AG20443 (cell line): ENCODE measurements at regions not wholly inside any gene's neighbourhood (a gene's known extent, or its start where the extent isn't known, plus 50 kb on each side); places are given as distances from the start of the nearest gene placed in this dataset.
"Not testable (repeated sequence)": the region's sequence is repeated elsewhere in the genome, so short reads cannot be mapped to it uniquely, and the experiment has no call there.

Experiments
- DNase-seq: peaks from one replicate; pipeline ENCODE4 v3.0.0; 2012; ENCODE audit warnings: low spot score, mixed read lengths

DNA sequence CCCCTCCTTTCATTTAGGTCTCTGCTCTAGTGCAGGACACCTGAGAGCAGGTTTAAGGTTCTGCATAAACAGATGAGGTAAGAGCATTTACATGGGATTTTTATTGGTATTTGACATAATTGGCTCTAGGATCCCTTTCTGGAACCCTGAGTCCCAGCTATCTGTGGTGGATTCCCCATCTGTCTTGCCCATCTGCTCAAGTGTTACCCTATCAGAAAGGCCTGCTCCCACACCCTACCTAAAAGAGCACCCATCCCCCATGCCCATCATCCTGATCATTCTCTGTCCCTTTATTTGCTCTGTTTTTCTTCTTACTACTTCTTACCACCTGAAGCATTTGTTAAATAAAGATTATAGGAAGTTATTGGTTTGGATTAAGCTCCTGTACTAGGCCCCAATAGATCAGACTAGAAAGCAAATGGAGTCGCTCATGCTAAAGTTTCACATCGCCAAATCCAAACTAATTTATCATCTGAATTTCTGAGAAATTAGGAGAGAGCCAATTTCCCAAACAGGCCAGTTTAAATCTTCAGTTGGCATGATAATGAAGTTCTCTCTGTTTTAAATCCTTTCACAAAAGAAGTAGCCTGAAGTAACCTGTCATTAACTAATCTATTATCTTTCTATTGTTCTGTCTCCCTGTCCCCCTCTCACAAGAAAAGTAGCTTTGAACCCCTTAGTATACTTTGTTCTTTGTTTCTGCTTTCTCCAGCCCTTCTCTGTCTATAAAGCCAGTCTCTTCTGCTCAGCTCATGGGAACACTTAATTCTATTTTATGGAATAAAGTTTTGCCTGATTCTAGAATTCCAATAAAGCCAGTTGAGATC is 178.6 kb downstream of the ZNF674 start:
- no peak for DNase-seq

DNA sequence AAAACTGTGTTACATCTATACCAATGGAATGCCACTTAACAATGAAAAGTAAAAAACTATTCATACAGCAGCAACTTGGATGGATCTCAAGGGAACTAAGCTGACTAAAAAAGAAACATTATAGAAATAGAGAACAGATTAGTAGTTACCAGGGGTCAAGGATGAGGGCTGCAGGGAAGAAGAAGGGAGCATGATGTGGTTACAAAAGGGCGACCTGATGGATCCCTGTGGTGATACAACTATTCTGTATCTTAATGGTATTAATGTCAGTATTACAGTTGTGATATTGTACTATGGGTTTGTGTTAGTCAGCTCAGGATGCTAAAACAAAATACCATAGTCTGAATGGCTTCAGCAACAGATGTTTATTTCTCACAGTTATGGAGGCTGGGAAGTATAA is 190.7 kb downstream of the ZNF674 start:
- no peak for DNase-seq

GRCh38 chrX:46341767-46342322 is 203.4 kb downstream of the ZNF674 start:
- no peak for DNase-seq

DNA sequence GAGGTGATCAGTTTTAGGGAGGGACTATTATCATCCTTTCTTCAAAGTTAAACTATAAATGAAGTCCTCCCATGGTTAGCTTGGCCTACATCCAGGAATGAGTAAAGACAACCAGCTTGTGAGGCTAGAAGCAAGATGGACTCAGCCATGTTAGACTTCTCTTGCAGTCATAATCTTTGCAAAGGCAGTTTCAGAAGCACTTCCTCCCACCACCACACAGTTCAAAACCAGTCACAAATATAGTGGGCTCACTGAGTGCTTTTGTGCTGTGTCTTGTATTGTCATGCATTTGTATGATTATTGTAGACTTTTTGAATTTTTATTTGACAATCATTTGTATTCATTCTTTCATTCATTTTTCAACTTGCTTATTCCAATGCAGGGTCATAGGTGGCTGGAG is 204.5 kb downstream of the ZNF674 start:
- DNase-seq, result no peak

- DNase-seq, result no peak
Observed at GRCh38 chrX:46333550-46333949, 211.7 kb downstream of the ZNF674 start.

GRCh38 chrX:46330981-46331380 is 214.2 kb downstream of the ZNF674 start:
- DNase-seq, result no peak

GRCh38 chrX:46330513-46330912 is 214.7 kb downstream of the ZNF674 start:
- no peak for DNase-seq

GRCh38 chrX:46328133-46328532 is 217.1 kb downstream of the ZNF674 start:
- no peak for DNase-seq

GRCh38 chrX:46327566-46328115 is 217.6 kb downstream of the ZNF674 start:
- DNase-seq, result peak; percentile 74

- peak; percentile 13 for DNase-seq
Observed at GRCh38 chrX:46326161-46326560, 219.1 kb downstream of the ZNF674 start.

- DNase-seq, result peak; percentile 56
Observed at GRCh38 chrX:46325312-46325877, 219.8 kb downstream of the ZNF674 start.

DNA sequence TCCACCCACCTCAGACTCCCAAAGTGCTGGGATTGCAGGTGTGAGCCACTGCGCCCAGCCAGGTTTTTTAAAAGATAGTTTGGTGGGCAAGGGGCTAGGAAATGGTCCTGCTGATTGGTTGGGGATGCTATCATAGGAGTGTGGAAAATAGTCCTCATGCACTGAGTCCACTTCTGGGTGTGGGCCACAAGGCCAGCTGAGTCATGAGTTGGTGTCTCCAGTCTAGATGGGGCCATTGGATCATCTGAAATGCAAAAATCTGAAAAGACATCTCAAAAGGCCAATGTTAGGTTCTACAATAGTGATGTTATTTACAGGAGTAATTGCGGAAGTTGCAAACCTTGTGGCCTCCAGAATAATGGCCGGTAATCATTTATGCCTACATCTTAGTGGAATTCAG is 221.1 kb downstream of the ZNF674 start:
- no peak for DNase-seq

DNA sequence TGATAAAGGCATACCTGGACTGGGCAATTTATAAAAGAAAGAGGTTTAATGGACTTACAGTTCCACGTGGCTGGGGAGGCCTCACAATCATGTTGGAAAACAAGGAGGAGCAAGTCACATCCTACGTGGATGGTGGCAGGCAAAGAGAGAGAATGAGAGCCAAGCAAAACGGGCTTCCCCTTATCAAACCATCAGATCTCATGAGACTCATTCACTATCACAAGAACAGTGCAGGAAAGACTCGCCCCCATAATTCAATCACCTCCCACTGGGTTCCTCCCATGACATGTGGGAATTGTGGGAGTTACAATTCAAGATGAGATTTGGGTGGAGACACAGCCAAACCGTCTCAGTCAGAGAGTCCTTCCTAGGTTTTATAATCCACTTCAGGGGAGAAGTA is 222.3 kb downstream of the ZNF674 start:
- DNase-seq, result not testable (repeated sequence)

GRCh38 chrX:46321676-46322075 is 223.5 kb downstream of the ZNF674 start:
- no peak for DNase-seq

GRCh38 chrX:46319750-46320149 is 225.5 kb downstream of the ZNF674 start:
- no peak for DNase-seq

GRCh38 chrX:46318551-46318950 is 226.7 kb downstream of the ZNF674 start:
- no peak for DNase-seq

DNA sequence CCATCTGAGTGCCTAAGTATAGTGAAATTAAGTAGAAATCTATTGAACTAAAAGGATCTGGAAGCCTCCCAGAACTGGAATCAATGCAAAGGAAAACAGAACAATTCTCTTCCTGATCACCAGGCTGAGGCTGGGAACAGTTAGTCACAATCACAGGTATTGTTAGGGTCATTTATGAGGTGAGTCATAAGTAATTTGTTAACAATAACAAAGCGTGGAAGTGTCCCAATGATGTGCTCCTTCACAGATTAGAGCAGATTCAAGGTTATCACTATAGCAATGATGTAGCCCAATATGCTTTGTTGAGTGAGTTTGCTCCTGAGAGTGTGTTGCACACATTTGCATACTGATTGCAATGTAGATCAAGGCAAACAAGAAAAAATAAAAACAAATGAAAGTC is 228.1 kb downstream of the ZNF674 start:
- DNase-seq, result no peak

DNA sequence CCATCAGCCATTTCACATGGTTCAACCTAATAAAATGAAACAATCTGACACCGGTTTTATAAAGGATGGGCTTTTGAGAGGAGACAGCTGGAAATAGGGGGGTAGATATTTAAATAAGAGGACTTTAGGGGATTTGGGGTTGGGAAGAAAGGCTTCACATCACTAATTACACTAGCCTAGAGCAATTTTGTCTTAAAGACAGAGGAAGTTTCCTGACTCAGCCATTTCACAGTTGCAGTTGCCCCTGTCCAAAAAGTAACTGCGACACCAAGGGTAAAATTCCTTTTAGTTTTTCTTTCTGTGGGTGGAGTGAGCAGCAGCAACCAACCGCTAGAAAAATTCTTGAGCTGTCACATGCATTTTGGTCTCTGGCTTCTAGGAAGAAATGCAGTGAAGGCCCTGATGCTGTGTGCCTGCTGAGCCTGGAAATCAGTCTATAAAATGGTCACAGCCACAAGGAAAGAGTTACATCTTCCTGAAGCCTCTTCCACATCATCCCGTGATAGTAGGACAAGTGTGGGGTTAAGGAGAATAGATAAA is 233.6 kb downstream of the ZNF674 start:
- DNase-seq, result peak; percentile 5

DNA sequence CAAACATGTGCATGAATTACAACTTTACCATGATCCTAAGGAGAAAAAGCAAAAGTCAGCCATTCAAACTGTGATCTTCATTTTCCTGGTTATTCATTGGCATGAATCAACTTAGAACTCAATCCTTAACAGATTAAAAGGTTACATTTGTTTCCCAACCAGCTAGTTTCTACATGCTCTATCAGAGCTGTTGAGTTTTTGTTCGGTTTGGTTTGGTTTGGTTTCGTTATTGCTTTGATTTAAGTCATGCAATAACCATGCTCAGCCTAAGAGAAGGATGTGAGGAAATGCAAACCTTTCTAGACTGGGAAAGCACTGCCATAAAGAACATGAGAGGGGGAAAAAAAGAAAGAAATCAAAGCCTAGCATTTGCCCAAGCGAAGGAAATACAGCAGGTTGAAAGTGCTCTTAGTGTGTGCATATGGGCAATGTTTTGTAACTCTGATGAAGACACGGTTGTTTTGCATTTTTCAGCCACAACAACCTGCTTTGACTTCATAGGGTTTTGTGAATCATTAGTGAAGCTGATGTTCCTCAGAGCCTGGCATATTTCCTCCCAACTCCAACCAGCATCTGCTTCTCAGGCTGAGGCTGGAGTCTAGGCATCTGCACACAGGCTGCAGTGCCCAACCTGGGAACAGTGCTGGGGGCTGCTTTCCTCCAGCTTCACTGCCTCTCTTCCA is 234.3 kb downstream of the ZNF674 start:
- peak; percentile 21 for DNase-seq

DNA sequence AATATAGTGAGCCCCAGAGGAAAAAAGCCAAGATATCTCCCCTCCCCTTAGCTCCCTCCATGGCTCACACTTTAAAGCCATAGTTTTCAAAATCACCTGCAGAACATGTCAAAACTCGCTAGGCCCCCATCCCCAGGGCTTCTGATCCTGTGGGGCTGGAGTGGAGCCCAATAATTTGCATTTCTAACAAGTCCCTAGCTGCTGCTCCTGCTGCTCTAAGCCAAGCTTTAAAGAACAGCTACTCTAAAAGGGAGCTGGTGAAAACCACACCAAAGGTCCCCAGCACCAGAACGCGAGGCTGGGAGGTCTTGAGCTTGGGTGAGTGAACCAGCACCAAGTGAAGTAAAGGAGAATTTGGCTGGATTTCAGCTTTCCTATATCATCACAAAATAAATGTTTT is 237.1 kb downstream of the ZNF674 start:
- no peak for DNase-seq

DNA sequence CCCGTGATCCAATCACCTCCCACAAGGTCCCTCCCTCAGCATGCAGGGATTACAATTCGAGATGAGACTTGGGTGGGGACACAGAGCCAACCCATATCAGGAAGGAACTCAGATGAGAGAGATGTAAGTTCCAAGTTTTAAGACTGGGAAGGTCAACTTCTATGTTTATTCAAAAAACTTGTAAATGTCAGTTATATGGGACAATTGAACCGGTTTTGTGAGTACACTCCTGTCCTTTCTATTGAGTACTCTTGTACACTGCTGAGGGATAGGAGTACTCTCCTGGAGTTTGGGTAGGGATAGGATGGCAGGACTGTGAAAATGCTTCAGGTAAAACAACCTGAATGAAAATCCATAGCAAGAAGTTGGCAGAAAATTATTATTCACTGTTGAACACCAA is 239.1 kb downstream of the ZNF674 start:
- no peak for DNase-seq

DNA sequence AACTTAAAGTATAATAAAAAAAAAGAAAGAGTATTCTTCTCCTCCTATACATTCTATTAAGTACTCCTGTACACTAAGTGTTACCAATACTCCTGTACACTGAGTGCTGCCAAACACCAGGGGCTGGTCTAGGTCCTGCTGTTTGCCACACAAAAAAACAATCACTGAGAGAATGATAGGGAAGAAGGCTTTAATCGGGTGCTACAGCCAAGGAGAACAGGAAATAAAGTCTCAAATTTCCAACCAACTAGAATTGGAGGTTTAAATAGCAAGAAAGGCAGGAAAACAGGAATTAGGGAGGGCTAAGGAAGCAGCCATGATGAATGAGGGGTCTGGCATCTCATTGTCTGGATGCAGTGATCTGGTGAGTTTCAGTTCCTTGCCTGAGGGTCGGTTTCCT is 239.8 kb downstream of the ZNF674 start:
- no peak for DNase-seq
